HepG2 (cell line): ENCODE measurements at regions not wholly inside any gene's neighbourhood (a gene's known extent, or its start where the extent isn't known, plus 50 kb on each side); places are given as distances from the start of the nearest gene placed in this dataset.
A peak's percentile ranks its signal among the peaks of the same experiment; 100 is the strongest.

Experiments used
- ATAC-seq: fragments of 200-7000 bp; cut with Tn5 transposase; 3 replicates; pipeline ENCODE4 v1.9.1; 2020; ENCODE audit warnings: mild to moderate bottlenecking, moderate library complexity
- BruUV-seq: library from RNA; stranded (reverse); fragments of 400-500 nt; replicated peaks from 2 replicates; lab custom pipeline; 2021; lab: Mats Ljungman, UMichigan
- CTCF ChIA-PET: fragments of 300-600 bp; formaldehyde crosslinking; extraction: SDS; loops from one replicate; lab custom pipeline; 2021; ENCODE audit warnings: low total read pairs, inconsistent platforms, low intra/inter-chr PET ratio; lab: Yijun Ruan, JAX
- POLR2A ChIA-PET: fragments of 350-600 bp; sonication (Branson Sonifier 250); formaldehyde crosslinking; loops from one replicate; lab custom pipeline; 2020; ENCODE audit warnings: antibody characterized with exemption, inconsistent platforms; lab: Yijun Ruan, JAX
- DNase-seq: peaks from one replicate; pipeline ENCODE4 v3.0.0-alpha.2; 2015; ENCODE audit warnings: low spot score
- FAIRE-seq: peaks from 3 replicates; lab custom pipeline; 2011; peaks lifted over from hg19 to GRCh38; lab: Jason Lieb, UNC
- H2AFZ ChIP-seq: one replicate; pipeline ENCODE4 v1.6.1; 2011; ENCODE audit warnings: low read length, inconsistent platforms
- H3K27ac ChIP-seq: fragments of 300-600 bp; 3 replicates; pipeline ENCODE4 v1.8.0; 2011; ENCODE audit warnings: mixed run types, mild to moderate bottlenecking, mixed read lengths, low read length, inconsistent platforms; ENCODE audit not compliant: insufficient read depth; ENCODE audit errors: extremely low read length
- H3K27me3 ChIP-seq, 2 experiments: fragments of 200-600 bp in 1 of 2; 2 replicates in 1 of 2; 3 replicates in 1 of 2; pipeline versions ENCODE4 v1.6.0 to v1.8.0; 2011; ENCODE audit warnings: low read length in 2 of 2, mild to moderate bottlenecking in 2 of 2, moderate library complexity in 2 of 2, inconsistent platforms in 1 of 2; ENCODE audit not compliant: insufficient read depth in 2 of 2, control insufficient read depth in 1 of 2
- H3K36me3 ChIP-seq, 2 experiments: fragments of 200-600 bp in 1 of 2; replicated peaks in 1 of 2; 2 replicates in 1 of 2; 3 replicates in 1 of 2; pipeline versions ENCODE4 v1.5.1 to v1.8.0; 2011; ENCODE audit warnings: low read length in 2 of 2, inconsistent platforms in 1 of 2; ENCODE audit not compliant: insufficient read depth in 2 of 2, control insufficient read depth in 1 of 2
- H3K4me1 ChIP-seq: 2 replicates; pipeline ENCODE4 v1.5.1; 2012; ENCODE audit warnings: low read length, inconsistent platforms; ENCODE audit not compliant: insufficient read depth
- H3K4me2 ChIP-seq: 2 replicates; pipeline ENCODE4 v1.6.0; 2011; ENCODE audit warnings: low read depth, low read length, inconsistent platforms
- H3K4me3 ChIP-seq, 3 experiments: fragments of 200-600 bp in 1 of 3; sonication (generic), shearing (Covaris generic) in 1 of 3; replicated peaks in 1 of 3; 2 replicates each; pipeline ENCODE4 v1.5.1; 2011 to 2016; ENCODE audit warnings: low read length in 3 of 3, inconsistent platforms in 2 of 3, low read depth in 2 of 3, mild to moderate bottlenecking in 2 of 3, control low read depth in 1 of 3, mixed read lengths in 1 of 3; ENCODE audit not compliant: insufficient read depth in 1 of 3
- H3K79me2 ChIP-seq: one replicate; pipeline ENCODE4 v1.6.1; 2011; ENCODE audit warnings: low read length, inconsistent platforms; ENCODE audit not compliant: insufficient read depth
- H3K9ac ChIP-seq: 2 replicates; pipeline ENCODE4 v1.6.0; 2011; ENCODE audit warnings: mild to moderate bottlenecking, low read depth, low read length, inconsistent platforms; ENCODE audit not compliant: insufficient read depth
- H3K9me3 ChIP-seq: 2 replicates; pipeline ENCODE4 v1.5.1; 2012; ENCODE audit warnings: mild to moderate bottlenecking, low read length
- H4K20me1 ChIP-seq: 2 replicates; pipeline ENCODE4 v1.6.0; 2011; ENCODE audit warnings: inconsistent platforms, mild to moderate bottlenecking, low read length, moderate library complexity; ENCODE audit not compliant: insufficient read depth
- FOXA3 ChIP-seq: IDR thresholded peaks from 2 replicates; pipeline ENCODE4 v1.6.1; 2016; ENCODE audit warnings: missing genetic modification reagents, missing compliant biosample characterization
- HCFC1 ChIP-seq: fragments of 150-350 bp; IDR thresholded peaks from 2 replicates; pipeline ENCODE4 v1.6.1; 2014; ENCODE audit warnings: low read depth, low read length
- HMG20A ChIP-seq: IDR thresholded peaks from 2 replicates; pipeline ENCODE4 v1.6.1; 2016; ENCODE audit warnings: borderline replicate concordance
- MAFF ChIP-seq: IDR thresholded peaks from 2 replicates; pipeline ENCODE4 v1.6.1; 2011; ENCODE audit warnings: low read depth, low read length, improper control_type of control experiment
- MAFK ChIP-seq, 2 experiments: IDR thresholded peaks in 1 of 2; conservative IDR thresholded peaks in 1 of 2; 2 replicates each; pipeline ENCODE4 v1.6.1; 2011; ENCODE audit warnings: improper control_type of control experiment in 2 of 2, low read length in 2 of 2
- MYNN ChIP-seq: sonication (generic); formaldehyde crosslinking; IDR thresholded peaks from 2 replicates; pipeline ENCODE4 v1.4.0; 2020; ENCODE audit warnings: mild to moderate bottlenecking, low read depth, missing genetic modification reagents
- PHF20 ChIP-seq: sonication (generic); formaldehyde crosslinking; IDR thresholded peaks from 2 replicates; pipeline ENCODE4 v1.5.0; 2020; ENCODE audit warnings: mild to moderate bottlenecking, missing genetic modification reagents
- SAP130 ChIP-seq: IDR thresholded peaks from 2 replicates; pipeline ENCODE4 v1.6.1; 2016; ENCODE audit warnings: low read depth
- SKI ChIP-seq: fragments of 450-650 bp; IDR thresholded peaks from one replicate; pipeline ENCODE4 v1.6.1; 2018; ENCODE audit warnings: mild to moderate bottlenecking; ENCODE audit not compliant: partially characterized antibody
- ZNF143 ChIP-seq: sonication (generic); formaldehyde crosslinking; IDR thresholded peaks from 2 replicates; pipeline ENCODE4 v1.4.0; 2020; ENCODE audit warnings: missing genetic modification reagents
- in situ Hi-C: cut with HindIII; loops from 2 replicates; pipeline ENCODE4 v1.10.0; 2017; ENCODE audit warnings: low pct_unique_long_range_greater_than_20kb; ENCODE audit not compliant: extremely low pct_ligation_motif_present
- intact Hi-C: fragments of 100-400 bp; cut with micrococcal nuclease; formaldehyde crosslinking; loops from one replicate; pipeline ENCODE4 v1.10.0; 2022; ENCODE audit not compliant: unreplicated experiment
- TF ChIP-seq, protein P1 (sequence below): sonication (generic); formaldehyde crosslinking; IDR thresholded peaks from 2 replicates; pipeline ENCODE4 v1.4.0; 2020; ENCODE audit warnings: missing genetic modification reagents, borderline replicate concordance

DNA sequence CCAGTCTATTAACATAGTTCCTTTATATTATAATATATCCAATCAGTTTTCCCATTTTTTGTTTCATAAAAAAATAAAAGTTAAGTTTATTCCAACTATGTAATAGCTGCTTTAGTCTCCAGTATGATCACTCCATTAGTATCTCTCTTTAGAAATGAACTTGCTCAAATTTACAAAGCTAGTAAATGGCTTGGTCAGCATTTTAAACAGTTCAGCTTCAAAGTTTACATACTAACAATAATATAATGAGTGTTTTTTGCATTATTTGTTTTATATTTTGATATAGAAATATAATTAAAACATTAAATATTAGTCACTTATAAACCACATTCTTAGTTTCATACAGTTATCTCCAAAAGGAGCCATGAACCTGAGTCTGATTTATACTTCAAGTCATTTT is 1073.8 kb downstream of the SLITRK5 start:
- ChIA-PET POLR2A (no interaction called here), CTCF (no interaction called here)
- DNase-seq (no peak), ATAC-seq (no peak), FAIRE-seq (no peak)
- H3K9ac ChIP-seq = no peak overlapping the region
- peaks cover 35% of the 10 kb centered on the region for H3K9me3 ChIP-seq
- H3K79me2 ChIP-seq = no peaks in the 10 kb centered on the region
- H3K4me1 ChIP-seq = no peaks in the 10 kb centered on the region
- no peak overlapping the region for H3K4me3 ChIP-seq
- intact Hi-C loops (no loop called here), in situ Hi-C loops (no loop called here)
- no peak overlapping the region for H3K27ac ChIP-seq
- H3K27me3 ChIP-seq = no peaks in the 10 kb centered on the region
- H4K20me1 ChIP-seq = no peaks in the 10 kb centered on the region
- TF ChIP-seq FOXA3 (CRISPR knock-in tag) = no peak
- TF ChIP-seq SKI = no peak
- TF ChIP-seq SAP130 (CRISPR knock-in tag) = no peak
- no peak for TF ChIP-seq ZNF143 (CRISPR knock-in tag)
- TF ChIP-seq MAFK (conservative IDR thresholded peaks at IDR 0.05 in 1 of 2, IDR thresholded peaks at IDR 0.05 in 1 of 2; ENCODE audit: low read length in 2 of 2) = peak; percentile 75 to 88
- peak; percentile 74 for TF ChIP-seq MAFF
- TF ChIP-seq, protein P1, sequence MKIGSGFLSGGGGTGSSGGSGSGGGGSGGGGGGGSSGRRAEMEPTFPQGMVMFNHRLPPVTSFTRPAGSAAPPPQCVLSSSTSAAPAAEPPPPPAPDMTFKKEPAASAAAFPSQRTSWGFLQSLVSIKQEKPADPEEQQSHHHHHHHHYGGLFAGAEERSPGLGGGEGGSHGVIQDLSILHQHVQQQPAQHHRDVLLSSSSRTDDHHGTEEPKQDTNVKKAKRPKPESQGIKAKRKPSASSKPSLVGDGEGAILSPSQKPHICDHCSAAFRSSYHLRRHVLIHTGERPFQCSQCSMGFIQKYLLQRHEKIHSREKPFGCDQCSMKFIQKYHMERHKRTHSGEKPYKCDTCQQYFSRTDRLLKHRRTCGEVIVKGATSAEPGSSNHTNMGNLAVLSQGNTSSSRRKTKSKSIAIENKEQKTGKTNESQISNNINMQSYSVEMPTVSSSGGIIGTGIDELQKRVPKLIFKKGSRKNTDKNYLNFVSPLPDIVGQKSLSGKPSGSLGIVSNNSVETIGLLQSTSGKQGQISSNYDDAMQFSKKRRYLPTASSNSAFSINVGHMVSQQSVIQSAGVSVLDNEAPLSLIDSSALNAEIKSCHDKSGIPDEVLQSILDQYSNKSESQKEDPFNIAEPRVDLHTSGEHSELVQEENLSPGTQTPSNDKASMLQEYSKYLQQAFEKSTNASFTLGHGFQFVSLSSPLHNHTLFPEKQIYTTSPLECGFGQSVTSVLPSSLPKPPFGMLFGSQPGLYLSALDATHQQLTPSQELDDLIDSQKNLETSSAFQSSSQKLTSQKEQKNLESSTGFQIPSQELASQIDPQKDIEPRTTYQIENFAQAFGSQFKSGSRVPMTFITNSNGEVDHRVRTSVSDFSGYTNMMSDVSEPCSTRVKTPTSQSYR (CRISPR knock-in tag) = no peak
- no peak for TF ChIP-seq HCFC1
- no peak for TF ChIP-seq MYNN (CRISPR knock-in tag)
- no peak for TF ChIP-seq PHF20
- no peak for TF ChIP-seq HMG20A (CRISPR knock-in tag)
- BruUV-seq = no TSS peak
- H2AFZ ChIP-seq = no peak overlapping the region
- H3K36me3 ChIP-seq = no peaks in the 10 kb centered on the region
- no peak overlapping the region for H3K4me2 ChIP-seq
